AG08395 (cell line): ENCODE measurements at regions not wholly inside any gene's neighbourhood (a gene's known extent, or its start where the extent isn't known, plus 50 kb on each side); places are given as distances from the start of the nearest gene placed in this dataset.

Experiments used
- DNase-seq: peaks from one replicate; pipeline ENCODE4 v3.0.0; 2012; ENCODE audit warnings: mixed read lengths, low spot score

GRCh38 chr7:118298771-118299170 lies 74.3 kb downstream of the ANKRD7 start:
- DNase-seq: no peak

- DNase-seq: no peak
Measured at GRCh38 chr7:118300177-118300576, 75.7 kb downstream of the ANKRD7 start.

GRCh38 chr7:118304100-118304499 lies 79.6 kb downstream of the ANKRD7 start:
- DNase-seq: no peak

GRCh38 chr7:118305671-118306070 lies 81.2 kb downstream of the ANKRD7 start:
- DNase-seq: no peak

GRCh38 chr7:118306771-118307170 lies 82.3 kb downstream of the ANKRD7 start:
- DNase-seq: no peak

- DNase-seq: no peak
Measured at GRCh38 chr7:118311121-118311836, 86.8 kb downstream of the ANKRD7 start.

GRCh38 chr7:118312051-118312450 lies 87.5 kb downstream of the ANKRD7 start:
- no peak for DNase-seq

- no peak for DNase-seq
Measured at GRCh38 chr7:118312966-118313365, 88.5 kb downstream of the ANKRD7 start.

- DNase-seq: no peak
Measured at GRCh38 chr7:118324790-118325449, 100.4 kb downstream of the ANKRD7 start.

- DNase-seq: no peak
Measured at GRCh38 chr7:118325450-118325808, 100.9 kb downstream of the ANKRD7 start.

- DNase-seq: no peak
Measured at GRCh38 chr7:118327174-118327573, 102.7 kb downstream of the ANKRD7 start.

- DNase-seq: no peak
Measured at GRCh38 chr7:118328505-118329211, 104.2 kb downstream of the ANKRD7 start.

- DNase-seq: no peak
Measured at GRCh38 chr7:118330388-118330787, 105.9 kb downstream of the ANKRD7 start.

GRCh38 chr7:118346748-118347147 lies 122.2 kb downstream of the ANKRD7 start:
- DNase-seq: no peak

- no peak for DNase-seq
Measured at GRCh38 chr7:118349604-118350003, 125.1 kb downstream of the ANKRD7 start.

- no peak for DNase-seq
Measured at GRCh38 chr7:118350260-118350659, 125.8 kb downstream of the ANKRD7 start.

- no peak for DNase-seq
Measured at GRCh38 chr7:118352867-118353453, 128.5 kb downstream of the ANKRD7 start.

GRCh38 chr7:118366363-118366762 lies 141.9 kb downstream of the ANKRD7 start:
- DNase-seq: no peak

- no peak for DNase-seq
Measured at GRCh38 chr7:118368958-118369357, 144.5 kb downstream of the ANKRD7 start.

- DNase-seq: no peak
Measured at GRCh38 chr7:118369987-118370386, 145.5 kb downstream of the ANKRD7 start.

GRCh38 chr7:118372530-118372929 lies 148.0 kb downstream of the ANKRD7 start:
- no peak for DNase-seq

- no peak for DNase-seq
Measured at GRCh38 chr7:118389629-118390028, 165.1 kb downstream of the ANKRD7 start.

GRCh38 chr7:118404211-118404610 lies 179.7 kb downstream of the ANKRD7 start:
- no peak for DNase-seq
